HG03139 (cell line): ENCODE measurements at regions not wholly inside any gene's neighbourhood (a gene's known extent, or its start where the extent isn't known, plus 50 kb on each side); places are given as distances from the start of the nearest gene placed in this dataset.

Experiments used
- ATAC-seq: cut with Tn5 transposase; IDR thresholded peaks from one replicate; pipeline ENCODE4 v1.9.1; 2021; ENCODE audit not compliant: unreplicated experiment

DNA sequence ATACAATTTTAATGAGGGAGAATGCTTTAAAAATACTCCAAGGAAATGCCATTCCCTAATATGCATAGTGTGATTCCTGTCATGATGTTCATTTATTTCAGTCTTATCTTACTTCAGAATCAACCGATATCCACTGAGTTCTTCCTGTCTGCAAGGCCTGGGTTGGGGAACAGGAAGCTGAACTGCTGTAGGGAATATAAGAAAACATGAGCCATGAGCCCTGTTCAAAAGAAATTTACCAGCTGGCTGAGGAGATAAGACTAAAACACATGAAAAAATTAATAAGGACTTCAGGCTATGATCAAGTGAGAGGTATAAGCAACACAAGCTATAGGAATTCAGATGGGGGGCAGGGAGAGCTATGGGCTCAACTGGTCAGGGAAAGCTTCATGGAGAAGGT, 184.7 kb downstream of the PLPP4 start:
- no peak for ATAC-seq

DNA sequence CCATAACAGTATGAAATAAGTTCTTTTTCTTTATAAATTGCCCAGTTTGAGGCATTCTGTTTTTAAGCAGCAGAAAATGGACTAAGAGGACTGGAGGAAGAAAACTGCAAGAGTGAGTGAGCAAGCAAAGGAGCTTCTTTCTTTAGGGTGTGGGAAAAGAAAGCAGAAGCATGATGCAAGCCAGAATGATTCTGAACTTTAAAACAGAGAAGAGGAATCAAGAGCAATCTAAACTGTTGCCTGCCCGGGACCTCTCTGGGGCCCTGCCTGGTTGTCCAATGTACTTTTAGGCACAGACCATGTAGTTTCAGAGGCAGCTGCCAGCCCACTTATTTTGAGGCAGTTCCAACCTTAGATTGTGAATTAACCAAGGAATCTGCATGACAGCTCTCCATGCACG, 186.3 kb downstream of the PLPP4 start:
- ATAC-seq: no peak

DNA sequence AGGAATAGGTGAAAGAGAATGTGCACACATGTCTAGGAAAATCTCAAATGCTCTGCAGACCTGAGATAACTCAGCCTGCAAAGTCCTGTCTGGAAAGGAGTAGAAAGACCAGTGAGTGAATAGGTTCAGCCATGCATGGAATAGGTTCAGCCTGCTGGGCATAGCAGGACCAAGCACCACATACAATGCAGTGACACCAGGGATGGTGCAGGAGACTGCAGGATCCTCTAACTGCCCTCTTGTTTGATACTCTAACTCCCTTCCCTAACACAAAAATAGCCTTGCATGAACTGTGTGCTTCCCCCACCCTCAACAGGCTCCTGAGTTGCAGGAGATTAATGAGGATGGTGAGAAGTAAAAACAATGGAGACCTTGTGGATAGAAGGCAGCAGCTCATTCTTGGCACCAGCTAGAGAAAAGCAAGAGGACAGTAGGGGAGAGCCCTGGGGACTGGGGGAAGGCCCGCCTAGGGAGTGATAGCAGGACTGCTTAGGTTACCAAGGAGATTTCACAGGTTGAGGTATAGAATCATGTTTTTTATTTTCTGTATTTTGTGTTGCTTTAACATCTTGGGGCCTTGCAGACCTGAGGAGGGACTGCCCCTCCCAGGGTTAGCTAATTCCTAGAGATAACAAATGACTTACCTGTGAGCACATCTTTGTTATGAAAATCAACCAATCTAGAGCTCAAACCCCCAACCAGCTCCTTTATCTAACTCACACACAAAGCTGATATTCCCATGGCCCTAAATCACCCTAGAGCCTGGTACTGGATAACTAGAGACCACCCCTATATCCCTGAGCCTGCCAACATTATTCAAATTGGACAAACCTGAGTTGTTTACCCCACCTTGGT, 187.8 kb downstream of the PLPP4 start:
- ATAC-seq: no peak

DNA sequence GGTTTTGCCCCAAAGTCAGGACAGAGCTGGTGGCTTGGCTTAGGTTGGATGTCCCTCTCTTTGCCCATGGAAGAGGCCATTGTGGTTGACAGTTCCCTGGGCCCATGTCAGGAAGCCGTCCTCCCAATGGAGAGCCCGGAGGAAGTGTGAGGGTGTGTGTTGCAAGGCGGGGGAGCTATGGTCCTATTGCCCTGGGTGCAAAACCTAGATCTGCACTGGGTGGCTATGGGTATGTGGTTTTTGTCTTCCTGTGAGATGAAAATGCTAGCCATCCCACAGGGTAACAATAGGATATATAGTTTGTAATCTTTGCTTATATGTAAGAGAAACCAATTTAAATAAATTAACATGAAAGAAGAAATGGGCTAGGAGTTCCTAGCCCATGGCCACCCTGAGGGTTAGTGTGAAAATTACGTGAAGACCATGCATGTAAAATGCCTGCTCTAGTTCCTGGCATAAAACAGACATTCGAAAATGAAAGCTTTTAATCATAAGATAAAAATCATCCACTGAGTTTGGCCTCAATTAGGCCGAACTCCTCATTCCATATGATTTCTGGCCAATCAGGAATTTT, 189.2 kb downstream of the PLPP4 start:
- ATAC-seq: no peak

DNA sequence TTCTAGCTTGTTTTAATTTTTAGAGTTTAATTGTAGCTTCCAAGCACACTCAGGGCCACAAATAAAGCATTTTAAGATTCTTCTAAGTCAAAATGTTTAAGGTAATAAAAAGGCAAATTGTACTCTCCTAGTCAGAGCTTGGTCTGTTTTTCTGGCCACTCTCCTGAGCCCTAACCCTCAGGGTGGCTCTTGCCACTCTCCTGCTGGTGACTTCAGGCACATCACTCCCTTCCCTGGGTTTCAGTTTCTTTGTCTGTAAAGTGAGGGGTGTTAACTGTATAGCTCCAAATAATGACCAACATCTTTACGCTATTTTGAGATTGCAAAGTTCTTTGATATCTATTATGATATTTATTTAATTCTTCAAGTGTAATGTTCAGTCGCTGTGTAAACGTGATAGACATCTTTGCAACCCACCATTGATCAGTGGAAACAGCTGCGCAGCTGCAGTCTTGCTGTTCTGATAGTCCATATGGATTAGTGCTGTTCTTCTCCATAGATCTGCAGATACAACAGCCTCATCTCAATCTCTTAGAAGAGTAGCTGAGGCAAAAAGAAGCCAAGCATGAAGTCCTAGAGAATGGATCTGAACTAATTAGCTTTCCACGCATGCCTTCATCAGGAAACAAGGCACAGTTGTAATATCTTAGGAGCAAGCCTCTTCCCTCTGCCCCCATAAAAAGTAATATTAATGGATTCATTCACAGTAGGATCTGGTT, 189.9 kb downstream of the PLPP4 start:
- no peak for ATAC-seq

DNA sequence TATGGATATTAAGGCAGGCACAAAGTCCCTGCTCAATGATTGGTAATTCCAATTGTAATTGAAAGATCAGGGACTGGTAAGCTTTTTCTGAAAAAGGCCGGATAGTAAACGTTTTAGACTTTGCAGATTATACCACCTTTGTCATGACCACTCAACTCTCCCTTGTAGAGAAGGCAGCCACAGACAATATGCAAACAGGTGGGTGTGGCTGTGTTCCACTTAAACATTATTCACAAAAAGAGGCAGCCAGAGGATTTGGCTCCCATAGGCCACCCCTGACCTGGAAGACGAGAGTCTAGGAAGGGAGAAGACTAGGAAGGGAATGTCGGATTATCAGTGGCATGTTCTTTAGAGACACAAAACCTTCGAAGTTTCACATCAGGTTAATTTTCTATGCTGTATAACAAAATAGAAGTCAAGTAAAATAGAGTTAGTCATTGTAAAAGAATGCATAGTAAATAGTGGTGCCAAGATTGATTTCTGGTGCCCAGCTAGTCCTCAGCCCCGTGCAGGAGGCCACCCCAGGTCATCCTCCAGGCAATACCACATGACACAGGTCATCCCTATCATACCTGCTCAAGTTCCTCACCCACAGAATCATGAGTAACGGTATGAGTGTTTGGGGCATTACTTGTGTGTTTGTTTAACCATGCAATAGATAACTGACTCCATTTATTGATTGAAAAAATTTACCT, 193.8 kb downstream of the PLPP4 start:
- ATAC-seq: no peak

DNA sequence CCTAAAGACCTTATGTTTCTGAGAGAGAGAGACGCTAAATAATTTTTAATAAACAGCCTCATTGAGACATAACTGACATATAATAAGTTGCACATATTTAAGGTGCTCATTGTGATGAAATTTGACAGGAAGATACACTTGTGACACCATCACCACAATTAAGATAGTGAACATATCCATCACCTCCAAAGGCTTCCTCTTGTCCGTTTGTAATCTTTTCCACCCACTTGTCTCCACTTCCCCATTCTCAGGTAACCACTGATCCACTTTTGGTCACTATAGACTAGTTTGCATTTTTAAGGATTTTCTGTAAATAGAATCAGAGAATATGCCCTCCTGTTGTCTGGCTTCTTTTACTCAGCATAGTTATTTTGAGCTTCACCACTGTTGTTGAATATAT, 195.1 kb upstream of the WDR11 start:
- ATAC-seq: no peak

DNA sequence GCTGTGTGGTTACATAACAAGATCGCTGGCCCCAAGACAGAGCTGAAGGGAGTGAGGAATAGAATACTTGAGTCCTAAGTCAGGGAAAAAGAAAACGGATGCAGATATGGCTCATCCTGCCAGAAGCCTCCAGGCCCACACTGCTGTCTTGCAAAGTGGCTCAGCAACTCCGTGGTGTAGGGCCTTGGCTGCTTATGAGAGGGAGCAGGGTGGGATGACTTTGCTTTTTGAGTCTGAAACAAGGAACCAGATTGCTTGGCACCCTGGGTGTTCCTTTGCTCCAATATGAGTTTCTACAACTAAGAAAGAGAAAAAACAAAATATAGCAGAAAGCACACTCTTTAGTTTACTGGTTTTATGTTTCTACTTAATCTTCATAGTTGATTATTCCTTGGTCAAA, 193.8 kb upstream of the WDR11 start:
- ATAC-seq: no peak

DNA sequence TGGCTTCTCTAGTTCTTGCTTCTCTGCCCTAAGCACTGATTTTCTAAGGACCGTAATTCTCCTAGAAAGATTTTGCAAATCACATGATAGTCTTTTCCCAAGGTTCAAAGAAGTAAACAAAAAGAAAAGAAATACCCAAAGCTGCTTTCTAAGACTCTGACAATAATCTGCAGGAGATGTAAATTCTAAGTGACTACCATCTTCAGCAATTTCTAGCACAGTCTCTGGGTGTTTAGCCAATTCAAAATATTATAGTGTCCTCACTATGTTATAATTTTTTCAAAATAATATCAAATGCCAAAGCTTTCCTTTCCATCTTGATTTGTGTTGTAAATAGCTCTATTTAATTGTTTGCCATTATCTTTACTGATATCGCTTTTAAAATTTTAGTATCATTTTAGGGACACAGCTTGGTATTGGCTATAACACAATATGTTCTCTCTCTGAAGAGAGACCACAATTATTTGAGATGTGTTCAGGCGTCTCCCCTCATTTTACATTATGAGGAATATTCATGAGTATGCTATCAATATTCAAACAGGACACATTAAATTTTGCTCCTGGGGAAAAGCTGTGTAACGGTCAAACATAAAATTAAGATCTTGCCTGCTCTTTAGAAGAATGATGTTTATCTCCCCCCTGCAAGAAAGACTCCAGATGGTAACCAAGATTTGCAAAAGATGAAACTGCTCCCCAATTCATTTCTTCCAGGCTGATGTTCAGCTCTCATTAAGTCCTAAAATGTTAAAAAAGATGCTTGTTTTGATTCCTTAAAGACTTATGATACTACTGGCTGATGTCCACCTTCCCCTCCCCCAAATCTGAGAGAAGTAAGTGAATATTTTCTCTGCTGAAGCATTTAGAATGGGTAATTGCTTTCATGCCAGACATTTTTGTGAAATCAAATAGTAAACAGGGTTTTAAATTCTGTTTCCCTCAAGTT, 191.9 kb upstream of the WDR11 start:
- no peak for ATAC-seq

DNA sequence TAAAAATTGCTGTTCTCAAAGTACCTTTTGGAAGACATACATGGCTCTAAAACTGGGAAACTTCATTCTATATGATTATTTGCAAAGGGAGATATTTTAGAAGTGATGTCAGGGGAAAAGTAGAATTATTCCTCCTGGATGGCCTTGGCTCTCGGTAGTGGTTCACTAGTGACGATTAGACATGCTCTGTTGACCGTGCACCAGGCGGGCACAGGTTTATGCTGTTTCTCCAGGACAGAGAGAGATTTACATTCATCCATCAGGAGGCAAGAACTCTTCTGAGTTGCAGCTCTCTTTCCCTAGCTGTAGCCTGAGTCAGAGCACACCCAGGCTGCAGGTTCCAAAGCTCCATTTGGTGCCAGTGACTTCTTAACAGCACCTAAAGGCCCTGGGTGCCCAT, 184.9 kb upstream of the WDR11 start:
- ATAC-seq: no peak

DNA sequence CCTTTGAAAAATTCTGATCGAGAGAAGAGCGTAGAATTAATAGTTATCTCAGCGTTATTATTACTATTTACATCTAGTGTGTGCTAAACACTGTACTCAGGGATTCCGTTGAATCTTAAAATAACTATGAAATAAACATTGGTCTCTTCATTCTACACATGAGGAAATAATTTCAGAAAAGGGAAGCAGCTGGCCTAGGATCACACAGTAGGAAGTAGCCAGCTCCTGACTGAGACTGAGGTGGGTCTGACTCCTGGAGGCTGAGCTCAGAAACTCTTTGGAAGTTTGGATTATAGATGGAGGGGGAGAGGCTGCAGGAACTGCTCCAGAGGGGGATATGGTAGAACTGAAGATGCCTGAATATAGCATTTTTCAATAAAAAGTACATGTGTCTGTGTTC, 183.9 kb upstream of the WDR11 start:
- ATAC-seq: no peak

DNA sequence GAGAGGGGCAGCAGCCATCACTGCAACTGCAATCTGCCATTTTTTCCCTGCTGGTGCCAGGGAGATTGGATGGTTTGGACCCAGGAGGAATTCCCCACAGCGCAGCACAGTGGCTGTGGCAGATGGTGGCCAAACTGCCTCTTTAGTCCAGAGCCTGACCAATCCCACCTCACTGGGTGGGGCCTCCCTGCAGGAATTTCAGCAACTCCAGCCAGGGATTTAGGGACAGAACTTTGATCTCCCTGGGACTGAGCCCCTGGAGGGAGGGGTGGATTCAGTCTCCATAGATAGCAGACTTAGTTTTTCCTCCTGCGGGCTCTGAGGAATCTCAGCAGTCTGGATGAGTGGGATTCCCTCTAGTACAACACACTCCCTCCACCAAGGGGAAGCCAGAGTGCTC, 179.7 kb upstream of the WDR11 start:
- ATAC-seq: no peak

DNA sequence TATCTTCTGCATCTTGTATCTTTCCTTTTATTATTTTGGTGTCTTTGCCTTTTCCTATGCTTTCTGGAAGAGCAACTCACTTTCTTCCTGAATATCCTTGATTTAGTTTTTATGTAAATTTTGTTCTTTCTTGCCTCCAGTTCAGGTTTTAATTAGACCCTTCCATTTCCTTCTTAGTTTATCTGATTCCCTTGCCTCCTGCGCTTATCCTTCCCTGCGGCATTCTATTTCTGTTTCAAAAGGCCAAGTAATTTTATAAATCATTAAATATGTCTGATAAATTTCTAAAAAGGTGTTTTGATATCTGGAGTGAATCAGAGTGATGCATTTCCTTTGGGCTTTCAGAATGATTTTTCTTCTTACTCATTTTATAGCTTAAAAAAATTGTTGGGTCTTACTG, 167.7 kb upstream of the WDR11 start:
- no peak for ATAC-seq

DNA sequence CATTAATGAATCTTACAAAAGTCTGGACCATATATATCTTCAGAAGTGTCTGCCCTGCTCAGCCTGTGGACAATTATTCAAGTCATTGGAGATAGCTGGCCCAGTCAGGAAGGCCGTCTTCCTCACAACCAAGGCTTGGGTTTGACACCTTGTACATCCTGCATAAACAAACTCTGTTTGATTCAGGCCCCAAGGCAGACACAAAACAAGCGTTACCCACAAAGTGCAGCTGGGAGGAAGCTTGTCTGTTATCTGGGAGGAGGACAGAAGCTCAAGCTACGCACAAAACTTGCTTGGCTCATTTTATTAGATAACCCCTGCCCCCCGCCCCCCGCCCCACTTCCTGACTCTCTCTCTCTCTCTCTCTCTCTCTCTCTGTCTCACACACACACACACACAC, 166.9 kb upstream of the WDR11 start:
- ATAC-seq: no peak

DNA sequence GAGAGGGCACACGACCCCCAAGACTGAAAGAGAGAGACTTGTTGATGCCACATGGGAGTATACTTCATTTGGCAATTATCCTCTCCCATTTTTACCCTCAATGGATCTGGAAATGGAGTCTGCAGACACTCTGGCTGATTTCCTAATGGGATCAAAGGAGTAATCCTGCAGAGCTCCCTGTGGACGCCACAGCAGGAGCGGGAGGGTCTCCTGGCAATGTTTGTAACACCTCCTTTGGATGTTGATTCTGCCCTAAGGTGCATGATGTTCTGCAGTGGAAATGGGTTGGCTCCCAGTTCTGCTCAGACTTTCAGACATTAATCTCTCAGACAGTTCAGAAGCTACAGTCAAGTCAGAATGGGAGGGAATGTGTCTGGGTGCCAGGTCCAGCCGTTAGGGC, 166.0 kb upstream of the WDR11 start:
- ATAC-seq: no peak

DNA sequence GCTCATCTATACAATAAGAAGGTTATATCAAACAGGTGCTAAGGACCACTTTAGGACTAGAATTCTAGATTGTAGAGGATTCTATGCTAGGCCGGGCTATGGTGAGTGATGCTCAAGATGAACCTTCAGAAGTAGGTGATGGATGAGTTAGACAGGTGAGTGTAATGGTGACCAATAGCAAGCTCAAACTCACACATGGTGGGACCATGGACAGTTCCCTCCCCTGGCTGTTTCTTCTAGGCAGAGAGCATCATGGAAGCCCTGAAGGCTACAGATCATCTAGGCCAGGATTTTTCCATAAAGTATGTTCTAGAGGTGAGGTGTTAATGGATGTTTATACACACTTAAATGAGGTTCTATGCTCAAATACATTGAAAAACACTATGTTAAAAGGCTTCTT, 162.2 kb upstream of the WDR11 start:
- no peak for ATAC-seq

DNA sequence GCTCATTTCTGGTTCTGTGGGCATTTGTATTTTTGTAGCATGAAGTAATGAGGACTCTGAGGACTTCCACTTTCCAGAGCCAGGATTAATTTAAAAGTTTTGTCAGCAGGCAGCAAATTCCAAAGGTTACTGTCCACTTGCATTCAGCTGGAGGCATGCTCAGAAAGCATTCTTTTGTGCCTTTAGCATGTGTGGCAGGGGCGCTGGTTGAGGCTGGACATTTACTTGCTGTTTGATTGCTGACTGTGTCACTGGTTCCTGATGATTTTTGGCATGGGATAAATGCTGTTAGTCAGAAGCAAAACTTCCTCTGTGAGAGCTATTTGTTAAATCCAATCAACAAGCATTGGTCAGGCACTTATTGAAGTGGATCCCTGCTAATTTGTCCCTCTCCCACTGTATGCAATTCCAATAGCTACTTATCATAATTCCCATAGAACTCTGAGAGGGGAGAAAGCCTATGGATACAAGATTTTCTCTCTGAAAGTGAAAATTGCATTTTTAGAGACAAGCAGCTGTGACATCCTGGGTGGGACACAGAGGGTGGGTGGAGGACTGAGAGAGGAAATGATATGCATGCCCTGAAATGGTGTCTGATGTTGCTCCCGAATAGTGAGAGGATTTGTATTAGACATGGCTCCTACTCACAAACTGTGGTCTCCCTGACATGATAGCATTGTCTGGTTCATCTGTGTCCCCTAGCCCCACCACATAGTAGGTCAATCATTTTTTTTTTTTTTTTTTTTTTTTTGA, 161.2 kb upstream of the WDR11 start:
- no peak for ATAC-seq

DNA sequence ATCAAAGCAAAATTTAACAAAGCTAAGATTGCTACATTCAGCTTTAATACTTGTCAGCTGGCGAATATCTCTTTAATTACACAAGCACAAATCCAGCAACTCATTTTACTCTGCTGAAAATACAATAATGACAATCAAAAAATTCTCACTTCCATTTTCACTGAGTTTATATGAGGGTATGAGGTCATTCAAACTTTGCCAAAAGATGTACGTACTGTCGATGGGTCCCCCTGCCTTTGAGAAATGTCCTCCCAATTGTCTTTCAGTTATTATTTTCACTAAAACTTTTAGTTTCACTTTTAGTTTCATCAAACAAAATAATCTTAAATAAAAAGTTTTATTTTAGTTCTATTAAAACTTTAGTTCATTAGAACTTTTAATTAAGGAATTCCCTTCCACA, 159.5 kb upstream of the WDR11 start:
- no peak for ATAC-seq

DNA sequence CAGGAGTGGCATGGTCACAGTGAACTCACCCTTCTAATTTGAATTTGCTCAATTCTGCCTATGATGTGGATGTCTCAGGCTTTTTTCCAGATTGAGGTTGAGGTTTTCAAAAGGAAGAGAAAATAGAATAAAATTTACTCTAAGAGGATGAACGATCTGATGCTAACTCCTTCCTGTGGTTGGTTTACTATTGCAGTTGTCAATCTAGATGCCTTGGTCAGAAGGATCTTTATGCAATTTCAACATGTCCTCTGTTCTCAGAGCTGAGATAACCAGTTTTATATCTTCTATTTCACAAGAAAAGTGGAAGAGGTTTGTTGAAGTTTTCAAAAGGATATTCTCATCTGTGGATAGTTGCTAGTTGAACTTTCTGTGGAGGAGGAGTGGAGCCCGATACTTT, 150.7 kb upstream of the WDR11 start:
- no peak for ATAC-seq

DNA sequence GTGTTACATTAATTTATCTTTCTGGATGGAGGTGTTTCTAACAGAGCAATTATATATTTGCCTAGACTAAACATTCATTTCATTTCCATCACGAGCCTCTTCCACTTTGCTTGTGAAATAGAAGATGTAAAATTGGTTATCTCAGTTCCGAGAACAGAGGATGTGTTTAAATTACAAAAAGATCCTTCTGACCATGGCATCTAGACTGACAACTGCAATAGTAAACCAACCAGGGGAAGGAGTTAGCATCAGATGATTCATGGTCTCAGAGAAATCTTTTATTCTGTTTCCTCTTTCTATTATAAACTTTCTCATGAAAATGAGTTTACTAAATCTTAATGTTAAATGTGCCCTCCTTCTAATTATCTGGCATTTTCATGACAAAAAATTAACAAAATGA, 149.8 kb upstream of the WDR11 start:
- ATAC-seq: no peak
